CD14-positive monocyte (primary cell): ENCODE measurements at regions not wholly inside any gene's neighbourhood (a gene's known extent, or its start where the extent isn't known, plus 50 kb on each side); places are given as distances from the start of the nearest gene placed in this dataset.

Source experiments
- DNase-seq, 3 donors: peaks; one replicate each; pipeline ENCODE4 v3.0.0-alpha.2; 2011 to 2022
- H2AFZ ChIP-seq: 2 replicates; pipeline ENCODE4 v1.6.0; 2012; ENCODE audit warnings: mild to moderate bottlenecking, low read depth, low read length, inconsistent platforms; ENCODE audit not compliant: insufficient read depth, poor library complexity, severe bottlenecking
- H3K27ac ChIP-seq, 2 donors: 1 replicate in 1 of 2; 2 replicates in 1 of 2; pipeline ENCODE4 v1.5.1; 2012 to 2013; ENCODE audit warnings: low read length in 2 of 2, control low read depth in 1 of 2, inconsistent platforms in 1 of 2, low read depth in 1 of 2, mild to moderate bottlenecking in 1 of 2
- H3K27me3 ChIP-seq, 2 donors: one replicate each; pipeline versions ENCODE4 v1.6.0 to v1.6.1; 2011 to 2013; ENCODE audit warnings: low read length in 2 of 2; ENCODE audit not compliant: control insufficient read depth in 2 of 2, insufficient read depth in 2 of 2
- H3K36me3 ChIP-seq, 2 donors: replicated peaks in 1 of 2; 1 replicate in 1 of 2; 2 replicates in 1 of 2; pipeline versions ENCODE4 v1.5.1 to v1.6.1; 2012 to 2013; ENCODE audit warnings: low read length in 2 of 2, control low read depth in 1 of 2, inconsistent platforms in 1 of 2, mild to moderate bottlenecking in 1 of 2; ENCODE audit not compliant: insufficient read depth in 2 of 2, control insufficient read depth in 1 of 2
- H3K4me1 ChIP-seq, 2 donors: 1 replicate in 1 of 2; 2 replicates in 1 of 2; pipeline versions ENCODE4 v1.5.1 to v1.6.1; 2012 to 2013; ENCODE audit warnings: low read length in 2 of 2, control low read depth in 1 of 2, inconsistent platforms in 1 of 2, mild to moderate bottlenecking in 1 of 2, moderate library complexity in 1 of 2; ENCODE audit not compliant: insufficient read depth in 2 of 2, control insufficient read depth in 1 of 2
- H3K4me2 ChIP-seq: replicated peaks from 2 replicates; pipeline ENCODE3; 2012; ENCODE audit warnings: low read length, moderate library complexity, mild to moderate bottlenecking; ENCODE audit not compliant: poor library complexity, severe bottlenecking; ENCODE audit errors: extremely low read depth
- H3K4me3 ChIP-seq, 3 experiments: fragments of 200-600 bp in 1 of 3; sonication (generic) in 1 of 3; replicated peaks in 1 of 3; 1 replicate in 2 of 3; 2 replicates in 1 of 3; pipeline ENCODE4 v1.5.1; 2011 to 2013; ENCODE audit warnings: low read length in 3 of 3, mild to moderate bottlenecking in 3 of 3, control low read depth in 2 of 3, low read depth in 2 of 3, inconsistent platforms in 1 of 3, moderate library complexity in 1 of 3
- H3K79me2 ChIP-seq: 2 replicates; pipeline ENCODE4 v1.6.0; 2012; ENCODE audit warnings: mild to moderate bottlenecking, control low read depth, inconsistent platforms, low read length, moderate library complexity; ENCODE audit not compliant: insufficient read depth
- H3K9ac ChIP-seq: 2 replicates; pipeline ENCODE4 v1.6.0; 2017; ENCODE audit warnings: low read length, mild to moderate bottlenecking; ENCODE audit not compliant: insufficient read depth, poor library complexity, severe bottlenecking
- H3K9me3 ChIP-seq, 2 donors: replicated peaks in 1 of 2; 1 replicate in 1 of 2; 2 replicates in 1 of 2; pipeline versions ENCODE4 v1.5.1 to v1.6.1; 2012 to 2013; ENCODE audit warnings: low read length in 2 of 2, control low read depth in 1 of 2; ENCODE audit not compliant: control insufficient read depth in 1 of 2, insufficient read depth in 1 of 2
- H4K20me1 ChIP-seq: 2 replicates; pipeline ENCODE4 v1.6.0; 2012; ENCODE audit warnings: mild to moderate bottlenecking, low read length, control low read depth, moderate library complexity; ENCODE audit not compliant: insufficient read depth
- H3K27ac Mint-ChIP-seq, 7 donors: one replicate each; pipeline ENCODE4 v1.8.0; 2020; ENCODE audit warnings: mild to moderate bottlenecking in 7 of 7, mixed read lengths in 7 of 7, moderate library complexity in 6 of 7, inconsistent platforms in 2 of 7
- H3K27me3 Mint-ChIP-seq, 3 donors: one replicate each; pipeline ENCODE4 v1.8.0; 2021 to 2022; ENCODE audit warnings: low read depth in 3 of 3, mild to moderate bottlenecking in 3 of 3, mixed read lengths in 3 of 3, moderate library complexity in 3 of 3, inconsistent platforms in 1 of 3
- H3K36me3 Mint-ChIP-seq, 2 donors: one replicate each; pipeline ENCODE4 v1.8.0; 2020; ENCODE audit warnings: mixed read lengths in 2 of 2, inconsistent platforms in 1 of 2, mild to moderate bottlenecking in 1 of 2
- H3K4me1 Mint-ChIP-seq: one replicate; pipeline ENCODE4 v1.8.0; 2020; ENCODE audit warnings: mild to moderate bottlenecking, mixed read lengths
- H3K4me3 Mint-ChIP-seq, 2 donors: one replicate each; pipeline ENCODE4 v1.8.0; 2020; ENCODE audit warnings: mild to moderate bottlenecking in 2 of 2, mixed read lengths in 2 of 2, moderate library complexity in 1 of 2
- H3K9me3 Mint-ChIP-seq, 7 donors: one replicate each; pipeline ENCODE4 v1.8.0; 2020 to 2022; ENCODE audit warnings: mixed read lengths in 7 of 7, mild to moderate bottlenecking in 6 of 7, moderate library complexity in 6 of 7, inconsistent platforms in 2 of 7
- WGBS: methylation state at CpG from one replicate; pipeline ENCODE4 v1.1.5; 2013; ENCODE audit warnings: missing lambda C conversion rate; ENCODE audit not compliant: insufficient coverage; 5-methylcytosine and 5-hydroxymethylcytosine counted together
- intact Hi-C, 2 donors: fragments of 100-400 bp; cut with micrococcal nuclease; formaldehyde crosslinking; loops; one replicate each; pipeline versions ENCODE4 v1.15.0 to v1.15.1; 2023
- TF ChIP-seq, protein P1 (sequence below): fragments of 200-600 bp; IDR thresholded peaks from one replicate; pipeline ENCODE4 v1.8.0; 2022; ENCODE audit warnings: antibody characterized with exemption, mild to moderate bottlenecking

DNA sequence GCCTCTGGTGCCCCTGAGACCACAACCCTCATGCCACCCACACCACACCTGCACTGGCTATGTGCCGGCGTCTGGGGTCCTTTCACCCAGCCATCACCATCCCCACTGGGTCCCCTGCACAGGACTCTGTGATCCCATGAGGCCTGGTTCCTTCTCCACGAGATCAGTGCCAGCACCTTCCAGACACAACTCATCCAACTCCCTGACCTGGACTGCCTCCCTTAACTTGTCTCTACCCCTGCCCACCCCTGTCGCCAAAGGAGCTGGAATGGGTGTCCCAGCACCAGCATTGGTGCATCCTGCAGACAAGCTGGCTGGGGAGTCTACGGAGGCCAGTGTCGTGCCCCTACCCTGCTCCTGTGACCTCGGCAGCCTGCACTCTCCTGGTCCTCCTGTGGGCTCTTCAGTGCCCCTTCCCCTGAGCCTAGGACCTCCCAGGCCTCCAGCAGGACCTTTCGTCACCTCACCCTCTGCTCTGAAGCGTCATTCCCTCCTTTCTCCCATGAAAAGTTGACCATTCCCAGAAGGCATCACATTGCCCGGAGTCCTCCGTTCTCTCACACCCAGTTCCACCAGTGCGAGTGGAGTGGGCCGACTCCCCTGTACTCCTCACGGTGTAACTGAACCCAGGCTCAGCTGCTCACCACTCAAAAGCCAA, 87.7 kb downstream of the NSUN2 start:
- Histone ChIP-seq H3K4me3 (no peak overlapping the region), H3K36me3 (no peaks in the 10 kb centered on the region), H3K4me2 (no peak overlapping the region), H3K9me3 (no peaks in the 10 kb centered on the region), H3K27me3 (no peaks in the 10 kb centered on the region), H3K79me2 (no peaks in the 10 kb centered on the region), H2AFZ (no peak overlapping the region), H3K4me1 (no peaks in the 10 kb centered on the region), H4K20me1 (no peaks in the 10 kb centered on the region), H3K27ac (no peak overlapping the region), H3K9ac (no peak overlapping the region)
- TF ChIP-seq, protein P1, sequence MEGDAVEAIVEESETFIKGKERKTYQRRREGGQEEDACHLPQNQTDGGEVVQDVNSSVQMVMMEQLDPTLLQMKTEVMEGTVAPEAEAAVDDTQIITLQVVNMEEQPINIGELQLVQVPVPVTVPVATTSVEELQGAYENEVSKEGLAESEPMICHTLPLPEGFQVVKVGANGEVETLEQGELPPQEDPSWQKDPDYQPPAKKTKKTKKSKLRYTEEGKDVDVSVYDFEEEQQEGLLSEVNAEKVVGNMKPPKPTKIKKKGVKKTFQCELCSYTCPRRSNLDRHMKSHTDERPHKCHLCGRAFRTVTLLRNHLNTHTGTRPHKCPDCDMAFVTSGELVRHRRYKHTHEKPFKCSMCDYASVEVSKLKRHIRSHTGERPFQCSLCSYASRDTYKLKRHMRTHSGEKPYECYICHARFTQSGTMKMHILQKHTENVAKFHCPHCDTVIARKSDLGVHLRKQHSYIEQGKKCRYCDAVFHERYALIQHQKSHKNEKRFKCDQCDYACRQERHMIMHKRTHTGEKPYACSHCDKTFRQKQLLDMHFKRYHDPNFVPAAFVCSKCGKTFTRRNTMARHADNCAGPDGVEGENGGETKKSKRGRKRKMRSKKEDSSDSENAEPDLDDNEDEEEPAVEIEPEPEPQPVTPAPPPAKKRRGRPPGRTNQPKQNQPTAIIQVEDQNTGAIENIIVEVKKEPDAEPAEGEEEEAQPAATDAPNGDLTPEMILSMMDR: no peak
- Mint-ChIP-seq H3K27me3 (peaks cover 2 to 4% (median 2%) of the 10 kb centered on the region in 3 donors), H3K27ac (no peak overlapping the region), H3K4me1 (no peaks in the 10 kb centered on the region), H3K36me3 (no peaks in the 10 kb centered on the region), H3K4me3 (no peak overlapping the region), H3K9me3 (peaks cover 0 to 5% (median 0%) of the 10 kb centered on the region in 7 donors)
- intact Hi-C loops: no loop called here
- WGBS: 86% methylated on average over 13 of the region's 14 CpGs
- DNase-seq: no peak

DNA sequence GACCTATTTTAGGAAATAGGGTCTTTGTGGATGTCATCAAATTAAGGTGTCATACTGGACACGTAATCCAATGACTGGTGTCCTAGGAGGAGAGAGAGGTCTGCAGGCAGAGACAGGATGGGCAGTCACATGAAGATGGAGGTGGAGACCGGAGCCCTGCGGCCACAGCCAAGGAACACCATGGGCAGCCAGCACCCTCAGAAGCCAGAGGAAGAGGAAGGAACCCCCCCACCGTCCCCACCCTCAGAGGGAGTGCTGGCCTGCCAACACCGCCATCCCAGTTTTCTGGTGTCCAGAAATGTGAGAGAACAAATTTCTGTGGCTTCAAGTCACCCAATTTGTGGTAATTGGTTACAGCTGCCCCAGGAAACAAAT, 88.3 kb downstream of the NSUN2 start:
- Mint-ChIP-seq H3K4me1 (no peaks in the 10 kb centered on the region), H3K9me3 (peaks cover 0 to 5% (median 0%) of the 10 kb centered on the region in 7 donors), H3K36me3 (no peaks in the 10 kb centered on the region), H3K27ac (no peak overlapping the region), H3K27me3 (peaks cover 2 to 4% (median 2%) of the 10 kb centered on the region in 3 donors), H3K4me3 (no peak overlapping the region)
- no peak overlapping the region for H3K9ac ChIP-seq
- H3K4me2 ChIP-seq: no peak overlapping the region
- intact Hi-C loops: no loop called here
- TF ChIP-seq, protein P1: no peak
- H3K9me3 ChIP-seq: no peaks in the 10 kb centered on the region
- no peaks in the 10 kb centered on the region for H3K27me3 ChIP-seq
- no peak overlapping the region for H3K4me3 ChIP-seq
- H4K20me1 ChIP-seq: no peaks in the 10 kb centered on the region
- H3K36me3 ChIP-seq: no peaks in the 10 kb centered on the region
- H2AFZ ChIP-seq: no peak overlapping the region
- DNase-seq: no peak
- no peak overlapping the region for H3K27ac ChIP-seq
- WGBS: 67% methylated on average over 1 of the region's 5 CpGs
- no peaks in the 10 kb centered on the region for H3K79me2 ChIP-seq
- H3K4me1 ChIP-seq: no peaks in the 10 kb centered on the region
